Esophagus squamous epithelium (tissue), 5 donors: ENCODE measurements at regions not wholly inside any gene's neighbourhood (a gene's known extent, or its start where the extent isn't known, plus 50 kb on each side); places are given as distances from the start of the nearest gene placed in this dataset.

ENCODE experiments used
- DNase-seq: peaks from one replicate; lab custom pipeline; 2025; lab: John Stamatoyannopoulos, UW
- H3K27ac ChIP-seq, 4 donors: fragments of 200-600 bp; sonication (generic); one replicate each; pipeline ENCODE4 v1.5.1; 2016 to 2019; ENCODE audit warnings: mild to moderate bottlenecking in 1 of 4
- H3K27me3 ChIP-seq, 4 donors: fragments of 200-600 bp; sonication (generic); 1 replicate in 3 of 4; 2 replicates in 1 of 4; pipeline versions ENCODE4 v1.5.1 to v1.6.0; 2017 to 2021; ENCODE audit warnings: antibody characterized with exemption in 1 of 4
- H3K36me3 ChIP-seq, 3 donors: fragments of 200-600 bp; sonication (generic); one replicate each; pipeline ENCODE4 v1.5.1; 2016 to 2019
- H3K4me1 ChIP-seq, 3 donors: fragments of 200-600 bp; sonication (generic); one replicate each; pipeline ENCODE4 v1.5.1; 2017 to 2019
- H3K4me3 ChIP-seq, 4 donors: fragments of 200-600 bp; sonication (generic); 1 replicate in 3 of 4; 2 replicates in 1 of 4; pipeline ENCODE4 v1.5.1; 2016 to 2019; ENCODE audit warnings: mild to moderate bottlenecking in 2 of 4, moderate library complexity in 1 of 4
- H3K9me3 ChIP-seq, 3 donors: fragments of 200-600 bp; sonication (generic); one replicate each; pipeline ENCODE4 v1.5.1; 2016 to 2019
- CTCF ChIP-seq, 6 experiments: fragments of 450-650 bp in 4 of 6; fragments of 200-600 bp in 2 of 6; sonication (generic) in 2 of 6; IDR thresholded peaks; one replicate each; pipeline ENCODE4 v1.5.1; 2016 to 2019; ENCODE audit warnings: antibody characterized with exemption in 6 of 6, mild to moderate bottlenecking in 4 of 6, moderate library complexity in 4 of 6
- POLR2A ChIP-seq, 4 donors: fragments of 450-650 bp; IDR thresholded peaks; one replicate each; pipeline ENCODE4 v1.6.1; 2017; ENCODE audit warnings: antibody characterized with exemption in 4 of 4, mild to moderate bottlenecking in 4 of 4, moderate library complexity in 3 of 4
- WGBS, 2 donors: methylation state at CpG; one replicate each; pipeline ENCODE4 v1.1.5; 2018; 5-methylcytosine and 5-hydroxymethylcytosine counted together
- intact Hi-C: fragments of 100-400 bp; cut with DNase I; formaldehyde crosslinking; loops from one replicate; pipeline ENCODE4 v1.15.0; 2022
- donor health status: DM: yes; HTN: yes; CAD: no.

- no peaks in the 10 kb centered on the region for H3K9me3 ChIP-seq
- no peaks in the 10 kb centered on the region for H3K4me1 ChIP-seq
- intact Hi-C loops = no loop called here
- H3K4me3 ChIP-seq = no peak overlapping the region
- no peak overlapping the region for H3K27ac ChIP-seq
- WGBS, 2 donors = 38 to 53% methylated on average over 8 of the region's 8 CpGs
- H3K27me3 ChIP-seq = peaks cover 0 to 20% (median 0%) of the 10 kb centered on the region in 4 donors
- H3K36me3 ChIP-seq = no peaks in the 10 kb centered on the region
- TF ChIP-seq CTCF (IDR thresholded peaks at IDR 0.05) (no peak), POLR2A (IDR thresholded peaks at IDR 0.05) (no peak)
- no peak for DNase-seq
Observed at GRCh38 chr11:45451766-45452440, 165.8 kb upstream of the SYT13 start.

DNA sequence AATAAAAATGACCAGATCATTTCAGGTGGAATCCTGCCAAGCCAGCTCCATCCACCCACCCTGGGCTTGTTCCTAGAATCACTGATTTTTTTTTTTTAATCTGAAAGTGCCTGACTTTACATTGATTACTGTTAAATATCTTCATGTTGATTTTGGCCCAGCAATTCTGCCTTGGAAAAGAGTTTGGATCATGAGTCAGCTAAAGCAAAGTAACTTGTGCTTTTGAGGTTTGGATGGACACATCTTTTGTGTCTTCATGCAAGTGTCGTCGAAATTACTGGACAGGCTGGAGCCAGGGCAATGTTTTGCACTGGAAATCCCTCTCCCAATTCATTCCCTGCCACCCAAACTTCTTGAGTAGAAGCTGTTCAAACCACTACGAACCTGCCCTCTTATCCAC, 164.0 kb upstream of the SYT13 start:
- no peaks in the 10 kb centered on the region for H3K36me3 ChIP-seq
- peaks cover 0 to 29% (median 0%) of the 10 kb centered on the region in 4 donors for H3K27me3 ChIP-seq
- no peaks in the 10 kb centered on the region for H3K9me3 ChIP-seq
- H3K27ac ChIP-seq = no peak overlapping the region
- no peaks in the 10 kb centered on the region for H3K4me1 ChIP-seq
- intact Hi-C loops = no loop called here
- no peak for DNase-seq
- no peak overlapping the region for H3K4me3 ChIP-seq
- WGBS, 2 donors = 32 to 36% methylated on average over 3 of the region's 3 CpGs
- TF ChIP-seq CTCF (IDR thresholded peaks at IDR 0.05) (no peak), POLR2A (IDR thresholded peaks at IDR 0.05) (no peak)

DNA sequence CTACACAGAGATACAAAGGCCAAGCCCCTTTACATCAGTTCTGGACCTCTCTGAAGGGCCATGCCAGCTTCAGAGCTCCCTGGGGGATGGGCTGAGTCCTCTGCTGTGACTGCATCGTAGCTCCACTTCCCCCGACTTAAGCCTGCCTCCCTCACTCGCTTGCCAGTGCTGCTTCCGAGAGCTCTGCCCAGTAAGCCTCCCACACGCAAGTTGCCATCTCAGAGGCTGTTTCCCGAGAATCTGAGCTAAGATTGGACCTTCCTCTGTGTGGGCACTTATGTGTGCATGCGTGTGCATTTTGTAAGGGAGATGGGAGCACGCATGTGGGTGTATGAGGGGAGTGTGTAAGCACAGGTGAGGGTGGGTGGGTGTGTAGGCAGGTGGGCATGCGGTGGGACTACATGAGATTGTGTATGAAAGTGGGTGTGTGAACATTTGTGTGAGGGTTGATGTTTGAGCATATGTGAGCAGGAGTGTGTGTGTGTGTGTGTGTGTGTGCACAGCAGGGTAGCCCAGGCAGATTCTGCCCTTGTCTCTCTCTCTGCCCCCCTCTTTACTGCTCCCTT, 163.0 kb upstream of the SYT13 start:
- peaks cover 0 to 34% (median 0%) of the 10 kb centered on the region in 4 donors for H3K27me3 ChIP-seq
- H3K36me3 ChIP-seq = no peaks in the 10 kb centered on the region
- no peak overlapping the region for H3K4me3 ChIP-seq
- H3K27ac ChIP-seq = no peak overlapping the region
- 38 to 57% methylated on average over 4 to 7 of the region's 9 CpGs for WGBS, 2 donors
- intact Hi-C loops = no loop called here
- no peak for DNase-seq
- peaks cover 0 to 3% (median 0%) of the 10 kb centered on the region in 3 donors for H3K4me1 ChIP-seq
- no peaks in the 10 kb centered on the region for H3K9me3 ChIP-seq
- TF ChIP-seq CTCF (IDR thresholded peaks at IDR 0.05) (no peak), POLR2A (IDR thresholded peaks at IDR 0.05) (no peak)

- DNase-seq = no peak
- 87 to 100% methylated on average over 1 to 2 of the region's 5 CpGs for WGBS, 2 donors
- Histone ChIP-seq H3K4me3 (no peak overlapping the region), H3K9me3 (no peaks in the 10 kb centered on the region), H3K27ac (no peak overlapping the region), H3K4me1 (peaks cover 0 to 3% (median 0%) of the 10 kb centered on the region in 3 donors), H3K36me3 (no peaks in the 10 kb centered on the region), H3K27me3 (peaks cover 0 to 40% (median 0%) of the 10 kb centered on the region in 4 donors)
- TF ChIP-seq POLR2A (IDR thresholded peaks at IDR 0.05) (no peak), CTCF (IDR thresholded peaks at IDR 0.05) (no peak)
- intact Hi-C loops = no loop called here
Observed at GRCh38 chr11:45448561-45448960, 162.4 kb upstream of the SYT13 start.

DNA sequence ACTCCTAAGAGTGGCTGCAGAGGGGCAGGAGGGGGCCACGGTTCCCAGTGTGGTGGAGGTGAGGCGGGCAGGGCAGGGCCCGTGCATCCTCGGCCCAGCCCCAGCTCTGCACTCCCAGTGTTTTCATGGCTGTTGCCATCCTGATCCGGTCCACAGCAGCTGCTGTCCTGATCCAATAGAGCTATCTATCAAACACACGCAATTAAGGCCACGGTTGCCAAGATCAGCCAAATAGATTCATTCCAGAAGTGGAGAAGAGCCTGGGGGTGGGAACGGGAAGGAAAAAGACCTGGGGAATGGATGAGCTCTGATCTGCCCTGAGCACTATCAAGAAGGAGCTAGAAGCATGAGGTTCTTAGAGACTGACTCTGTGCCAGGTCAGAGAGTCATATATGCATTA, 160.9 kb upstream of the SYT13 start:
- intact Hi-C loops = no loop called here
- Histone ChIP-seq H3K4me3 (no peak overlapping the region), H3K27me3 (peaks cover 0 to 51% (median 0%) of the 10 kb centered on the region in 4 donors), H3K9me3 (no peaks in the 10 kb centered on the region), H3K36me3 (no peaks in the 10 kb centered on the region), H3K4me1 (peaks cover 0 to 3% (median 0%) of the 10 kb centered on the region in 3 donors), H3K27ac (no peak overlapping the region)
- DNase-seq = no peak
- no peak for TF ChIP-seq POLR2A (IDR thresholded peaks at IDR 0.05)
- TF ChIP-seq CTCF (IDR thresholded peaks at IDR 0.05) = no peak
- 36 to 49% methylated on average over 3 to 6 of the region's 8 CpGs for whole genome bisulfite sequencing, 2 donors
